ENCODE measurements at regions not wholly inside any gene's neighbourhood (a gene's known extent, or its start where the extent isn't known, plus 50 kb on each side); places are given as distances from the start of the nearest gene placed in this dataset.

DNA sequence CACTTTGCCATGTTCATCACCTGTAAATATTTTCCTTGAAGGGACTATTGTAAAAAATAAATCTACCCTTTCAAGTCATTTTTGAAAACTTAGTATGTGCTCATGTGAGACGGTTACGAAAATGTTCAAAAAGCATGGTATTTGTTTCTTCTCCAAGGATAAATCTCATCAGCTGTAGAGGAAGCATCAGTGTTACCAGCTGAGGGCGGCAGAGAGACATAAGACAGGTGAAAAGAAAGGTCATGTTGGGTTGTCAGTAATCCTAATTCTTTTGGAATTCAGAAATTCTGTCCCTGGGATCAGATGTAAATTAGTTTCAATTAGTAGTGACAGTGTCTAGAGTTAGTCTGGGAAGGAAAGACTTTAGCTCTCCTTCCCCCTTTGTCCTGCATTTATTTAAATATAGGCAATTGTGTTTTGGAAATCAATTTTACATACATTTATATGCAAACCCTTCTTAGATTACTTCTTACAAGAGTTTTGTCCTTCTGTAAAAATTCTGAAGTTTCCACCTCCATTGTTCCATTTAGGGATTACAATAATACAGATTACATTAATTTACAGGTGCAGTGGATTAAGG, 791.9 kb upstream of the CDH6 start:
- Histone ChIP-seq H3K36me3 (ENCODE audit: control insufficient read depth in 1 of 2, insufficient read depth in 2 of 2, low read length in 2 of 2) (no peaks in the 10 kb centered on the region), H2AFZ (ENCODE audit: insufficient read depth, low read length, poor library complexity) (no peak overlapping the region), H4K91ac (ENCODE audit: low read depth, low read length) (no peak overlapping the region), H3K27me3 (ENCODE audit: insufficient read depth, low read length) (no peaks in the 10 kb centered on the region), H3K4me3 (ENCODE audit: low read depth, low read length) (no peak overlapping the region), H3K4me2 (ENCODE audit: low read length) (no peak overlapping the region), H3K9ac (ENCODE audit: low read length) (no peak overlapping the region), H3K18ac (ENCODE audit: low read length) (no peak overlapping the region), H2AK5ac (ENCODE audit: low read length) (no peak overlapping the region), H3K23ac (ENCODE audit: low read length) (no peak overlapping the region), H2BK5ac (ENCODE audit: low read depth, low read length, poor library complexity) (no peak overlapping the region), H4K8ac (ENCODE audit: low read depth, low read length) (no peak overlapping the region), H3K14ac (ENCODE audit: low read length) (no peak overlapping the region), H3K9me3 (ENCODE audit: insufficient read depth, low read depth, low read length) (no peaks in the 10 kb centered on the region), H4K12ac (ENCODE audit: low read depth, low read length) (no peak overlapping the region), H2BK120ac (ENCODE audit: insufficient read depth, low read length, poor library complexity) (no peak overlapping the region), H2BK12ac (ENCODE audit: low read length) (no peak overlapping the region), H3K27ac (ENCODE audit: low read depth, low read length) (no peak overlapping the region), H3K4me1 (ENCODE audit: control insufficient read depth in 1 of 2, insufficient read depth in 2 of 2, low read length in 2 of 2) (no peaks in the 10 kb centered on the region), H3K79me2 (ENCODE audit: control insufficient read depth, insufficient read depth, low read length, poor library complexity) (no peaks in the 10 kb centered on the region), H3K79me1 (ENCODE audit: low read length) (no peaks in the 10 kb centered on the region), H3K4ac (ENCODE audit: low read depth, low read length) (no peak overlapping the region)
- peak in 1 of 2 donors; percentile 30 for DNase-seq
- no CpG with 5 or more reads among the region's 3 CpGs for WGBS (ENCODE audit: extremely low coverage, insufficient coverage, insufficient read length)

DNA sequence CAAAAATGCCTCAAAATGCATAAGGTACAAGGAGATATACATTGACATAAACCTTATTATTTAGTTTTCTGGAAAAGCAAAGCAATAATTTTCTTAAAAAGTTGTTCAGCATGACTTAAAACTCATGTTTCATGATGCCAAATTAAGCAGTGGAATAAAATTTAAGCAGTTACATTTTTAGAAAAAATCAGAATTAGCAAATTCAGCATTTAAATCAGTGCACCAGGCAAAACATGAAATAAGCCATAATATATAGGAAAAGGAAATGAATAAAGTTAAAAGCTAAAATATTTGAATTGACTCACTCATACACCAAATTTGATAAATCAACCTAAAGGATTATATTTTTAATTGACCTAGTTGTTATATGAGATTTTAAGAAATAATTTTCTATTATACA, 795.1 kb upstream of the CDH6 start:
- H3K4me2 ChIP-seq (ENCODE audit: low read length) = no peak overlapping the region
- H3K4me1 ChIP-seq (ENCODE audit: control insufficient read depth in 1 of 2, insufficient read depth in 2 of 2, low read length in 2 of 2) = no peaks in the 10 kb centered on the region
- no peak overlapping the region for H4K8ac ChIP-seq (ENCODE audit: low read depth, low read length)
- H3K23ac ChIP-seq (ENCODE audit: low read length) = no peak overlapping the region
- H3K4ac ChIP-seq (ENCODE audit: low read depth, low read length) = no peak overlapping the region
- no peak overlapping the region for H2AFZ ChIP-seq (ENCODE audit: insufficient read depth, low read length, poor library complexity)
- no peak overlapping the region for H3K4me3 ChIP-seq (ENCODE audit: low read depth, low read length)
- no peaks in the 10 kb centered on the region for H3K36me3 ChIP-seq (ENCODE audit: control insufficient read depth in 1 of 2, insufficient read depth in 2 of 2, low read length in 2 of 2)
- H3K9me3 ChIP-seq (ENCODE audit: insufficient read depth, low read depth, low read length) = no peaks in the 10 kb centered on the region
- no peak overlapping the region for H2BK12ac ChIP-seq (ENCODE audit: low read length)
- H2BK5ac ChIP-seq (ENCODE audit: low read depth, low read length, poor library complexity) = no peak overlapping the region
- no peak overlapping the region for H3K27ac ChIP-seq (ENCODE audit: low read depth, low read length)
- no peak overlapping the region for H4K12ac ChIP-seq (ENCODE audit: low read depth, low read length)
- no peaks in the 10 kb centered on the region for H3K27me3 ChIP-seq (ENCODE audit: insufficient read depth, low read length)
- H3K9ac ChIP-seq (ENCODE audit: low read length) = no peak overlapping the region
- H3K79me2 ChIP-seq (ENCODE audit: control insufficient read depth, insufficient read depth, low read length, poor library complexity) = no peaks in the 10 kb centered on the region
- DNase-seq = no peak
- H4K91ac ChIP-seq (ENCODE audit: low read depth, low read length) = no peak overlapping the region
- H3K79me1 ChIP-seq (ENCODE audit: low read length) = no peaks in the 10 kb centered on the region
- no peak overlapping the region for H2BK120ac ChIP-seq (ENCODE audit: insufficient read depth, low read length, poor library complexity)
- no peak overlapping the region for H3K18ac ChIP-seq (ENCODE audit: low read length)
- H3K14ac ChIP-seq (ENCODE audit: low read length) = no peak overlapping the region
- no peak overlapping the region for H2AK5ac ChIP-seq (ENCODE audit: low read length)

GRCh38 chr5:30392897-30393296, 800.6 kb upstream of the CDH6 start:
- WGBS (ENCODE audit: extremely low coverage, insufficient coverage, insufficient read length) = no CpG with 5 or more reads among the region's 5 CpGs

DNA sequence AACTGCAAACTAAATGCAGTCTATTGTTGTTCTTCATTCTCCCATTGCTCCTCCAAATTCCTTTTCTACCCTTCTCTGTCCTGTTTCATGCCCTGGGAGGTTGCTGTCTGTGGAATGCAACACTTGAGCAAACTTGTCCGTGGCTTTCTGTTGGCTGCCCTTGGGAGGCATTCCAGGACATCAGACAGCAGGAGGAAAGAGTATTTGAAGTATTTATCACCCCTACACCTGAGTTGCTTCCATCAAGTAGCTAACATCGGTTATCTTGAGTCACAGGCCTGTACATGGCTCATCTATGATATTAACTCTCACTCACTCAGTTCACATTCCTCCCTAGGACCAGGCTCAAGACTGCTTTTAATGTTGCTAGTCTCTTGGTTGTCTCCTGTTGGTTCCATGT, 803.4 kb upstream of the CDH6 start:
- Histone ChIP-seq H3K4ac (ENCODE audit: low read depth, low read length) (no peak overlapping the region), H4K91ac (ENCODE audit: low read depth, low read length) (no peak overlapping the region), H2BK120ac (ENCODE audit: insufficient read depth, low read length, poor library complexity) (no peak overlapping the region), H2AK5ac (ENCODE audit: low read length) (no peak overlapping the region), H3K14ac (ENCODE audit: low read length) (no peak overlapping the region), H3K4me3 (ENCODE audit: low read depth, low read length) (no peak overlapping the region), H3K23ac (ENCODE audit: low read length) (no peak overlapping the region), H3K18ac (ENCODE audit: low read length) (no peak overlapping the region), H3K27me3 (ENCODE audit: insufficient read depth, low read length) (no peaks in the 10 kb centered on the region), H2AFZ (ENCODE audit: insufficient read depth, low read length, poor library complexity) (no peak overlapping the region), H3K36me3 (ENCODE audit: control insufficient read depth in 1 of 2, insufficient read depth in 2 of 2, low read length in 2 of 2) (no peaks in the 10 kb centered on the region), H3K4me2 (ENCODE audit: low read length) (no peak overlapping the region), H3K9ac (ENCODE audit: low read length) (no peak overlapping the region), H3K27ac (ENCODE audit: low read depth, low read length) (no peak overlapping the region), H3K9me3 (ENCODE audit: insufficient read depth, low read depth, low read length) (no peaks in the 10 kb centered on the region), H4K8ac (ENCODE audit: low read depth, low read length) (no peak overlapping the region), H4K12ac (ENCODE audit: low read depth, low read length) (no peak overlapping the region), H3K79me2 (ENCODE audit: control insufficient read depth, insufficient read depth, low read length, poor library complexity) (no peaks in the 10 kb centered on the region), H2BK5ac (ENCODE audit: low read depth, low read length, poor library complexity) (no peak overlapping the region), H3K4me1 (ENCODE audit: control insufficient read depth in 1 of 2, insufficient read depth in 2 of 2, low read length in 2 of 2) (no peaks in the 10 kb centered on the region), H3K79me1 (ENCODE audit: low read length) (no peaks in the 10 kb centered on the region), H2BK12ac (ENCODE audit: low read length) (no peak overlapping the region)
- WGBS (ENCODE audit: extremely low coverage, insufficient coverage, insufficient read length) = no CpG with 5 or more reads among the region's 2 CpGs
- no peak for DNase-seq

More at GRCh38 chr5:30392897-30393296, 800.6 kb upstream of the CDH6 start:
- H4K8ac ChIP-seq (ENCODE audit: low read depth, low read length) = no peak overlapping the region
- H3K4me1 ChIP-seq (ENCODE audit: control insufficient read depth in 1 of 2, insufficient read depth in 2 of 2, low read length in 2 of 2) = no peaks in the 10 kb centered on the region
- no peak overlapping the region for H4K12ac ChIP-seq (ENCODE audit: low read depth, low read length)
- H3K9me3 ChIP-seq (ENCODE audit: insufficient read depth, low read depth, low read length) = no peaks in the 10 kb centered on the region
- DNase-seq = no peak
- H3K4me2 ChIP-seq (ENCODE audit: low read length) = no peak overlapping the region
- H3K9ac ChIP-seq (ENCODE audit: low read length) = no peak overlapping the region
- no peak overlapping the region for H3K23ac ChIP-seq (ENCODE audit: low read length)
- H3K27ac ChIP-seq (ENCODE audit: low read depth, low read length) = no peak overlapping the region
- H3K4ac ChIP-seq (ENCODE audit: low read depth, low read length) = no peak overlapping the region
- H2AFZ ChIP-seq (ENCODE audit: insufficient read depth, low read length, poor library complexity) = no peak overlapping the region
- H3K36me3 ChIP-seq (ENCODE audit: control insufficient read depth in 1 of 2, insufficient read depth in 2 of 2, low read length in 2 of 2) = no peaks in the 10 kb centered on the region
- H2BK120ac ChIP-seq (ENCODE audit: insufficient read depth, low read length, poor library complexity) = no peak overlapping the region
- H3K27me3 ChIP-seq (ENCODE audit: insufficient read depth, low read length) = no peaks in the 10 kb centered on the region
- H3K79me1 ChIP-seq (ENCODE audit: low read length) = no peaks in the 10 kb centered on the region
- H3K79me2 ChIP-seq (ENCODE audit: control insufficient read depth, insufficient read depth, low read length, poor library complexity) = no peaks in the 10 kb centered on the region
- H3K4me3 ChIP-seq (ENCODE audit: low read depth, low read length) = no peak overlapping the region
- no peak overlapping the region for H2AK5ac ChIP-seq (ENCODE audit: low read length)
- H3K18ac ChIP-seq (ENCODE audit: low read length) = no peak overlapping the region
- no peak overlapping the region for H3K14ac ChIP-seq (ENCODE audit: low read length)
- no peak overlapping the region for H4K91ac ChIP-seq (ENCODE audit: low read depth, low read length)
- H2BK12ac ChIP-seq (ENCODE audit: low read length) = no peak overlapping the region
- H2BK5ac ChIP-seq (ENCODE audit: low read depth, low read length, poor library complexity) = no peak overlapping the region
